HepG2 (cell line): ENCODE measurements at regions not wholly inside any gene's neighbourhood (a gene's known extent, or its start where the extent isn't known, plus 50 kb on each side); places are given as distances from the start of the nearest gene placed in this dataset.

Source experiments
- ATAC-seq: fragments of 200-7000 bp; cut with Tn5 transposase; 3 replicates; pipeline ENCODE4 v1.9.1; 2020; ENCODE audit warnings: mild to moderate bottlenecking, moderate library complexity
- BruUV-seq: library from RNA; stranded (reverse); fragments of 400-500 nt; replicated peaks from 2 replicates; lab custom pipeline; 2021; lab: Mats Ljungman, UMichigan
- CTCF ChIA-PET: fragments of 300-600 bp; formaldehyde crosslinking; extraction: SDS; loops from one replicate; lab custom pipeline; 2021; ENCODE audit warnings: low total read pairs, inconsistent platforms, low intra/inter-chr PET ratio; lab: Yijun Ruan, JAX
- POLR2A ChIA-PET: fragments of 350-600 bp; sonication (Branson Sonifier 250); formaldehyde crosslinking; loops from one replicate; lab custom pipeline; 2020; ENCODE audit warnings: antibody characterized with exemption, inconsistent platforms; lab: Yijun Ruan, JAX
- DNase-seq: peaks from one replicate; pipeline ENCODE4 v3.0.0-alpha.2; 2015; ENCODE audit warnings: low spot score
- FAIRE-seq: peaks from 3 replicates; lab custom pipeline; 2011; peaks lifted over from hg19 to GRCh38; lab: Jason Lieb, UNC
- H2AFZ ChIP-seq: one replicate; pipeline ENCODE4 v1.6.1; 2011; ENCODE audit warnings: low read length, inconsistent platforms
- H3K27ac ChIP-seq: fragments of 300-600 bp; 3 replicates; pipeline ENCODE4 v1.8.0; 2011; ENCODE audit warnings: mixed run types, mild to moderate bottlenecking, mixed read lengths, low read length, inconsistent platforms; ENCODE audit not compliant: insufficient read depth; ENCODE audit errors: extremely low read length
- H3K27me3 ChIP-seq, 2 experiments: fragments of 200-600 bp in 1 of 2; 2 replicates in 1 of 2; 3 replicates in 1 of 2; pipeline versions ENCODE4 v1.6.0 to v1.8.0; 2011; ENCODE audit warnings: low read length in 2 of 2, mild to moderate bottlenecking in 2 of 2, moderate library complexity in 2 of 2, inconsistent platforms in 1 of 2; ENCODE audit not compliant: insufficient read depth in 2 of 2, control insufficient read depth in 1 of 2
- H3K36me3 ChIP-seq, 2 experiments: fragments of 200-600 bp in 1 of 2; replicated peaks in 1 of 2; 2 replicates in 1 of 2; 3 replicates in 1 of 2; pipeline versions ENCODE4 v1.5.1 to v1.8.0; 2011; ENCODE audit warnings: low read length in 2 of 2, inconsistent platforms in 1 of 2; ENCODE audit not compliant: insufficient read depth in 2 of 2, control insufficient read depth in 1 of 2
- H3K4me1 ChIP-seq: 2 replicates; pipeline ENCODE4 v1.5.1; 2012; ENCODE audit warnings: low read length, inconsistent platforms; ENCODE audit not compliant: insufficient read depth
- H3K4me2 ChIP-seq: 2 replicates; pipeline ENCODE4 v1.6.0; 2011; ENCODE audit warnings: low read depth, low read length, inconsistent platforms
- H3K4me3 ChIP-seq, 3 experiments: fragments of 200-600 bp in 1 of 3; sonication (generic), shearing (Covaris generic) in 1 of 3; replicated peaks in 1 of 3; 2 replicates each; pipeline ENCODE4 v1.5.1; 2011 to 2016; ENCODE audit warnings: low read length in 3 of 3, inconsistent platforms in 2 of 3, low read depth in 2 of 3, mild to moderate bottlenecking in 2 of 3, control low read depth in 1 of 3, mixed read lengths in 1 of 3; ENCODE audit not compliant: insufficient read depth in 1 of 3
- H3K79me2 ChIP-seq: one replicate; pipeline ENCODE4 v1.6.1; 2011; ENCODE audit warnings: low read length, inconsistent platforms; ENCODE audit not compliant: insufficient read depth
- H3K9ac ChIP-seq: 2 replicates; pipeline ENCODE4 v1.6.0; 2011; ENCODE audit warnings: mild to moderate bottlenecking, low read depth, low read length, inconsistent platforms; ENCODE audit not compliant: insufficient read depth
- H3K9me3 ChIP-seq: 2 replicates; pipeline ENCODE4 v1.5.1; 2012; ENCODE audit warnings: mild to moderate bottlenecking, low read length
- H4K20me1 ChIP-seq: 2 replicates; pipeline ENCODE4 v1.6.0; 2011; ENCODE audit warnings: inconsistent platforms, mild to moderate bottlenecking, low read length, moderate library complexity; ENCODE audit not compliant: insufficient read depth
- CSRNP1 ChIP-seq: sonication (generic); formaldehyde crosslinking; IDR thresholded peaks from 2 replicates; pipeline ENCODE4 v1.8.1; 2023; ENCODE audit warnings: mild to moderate bottlenecking, missing genetic modification reagents
- KAT2B ChIP-seq: fragments of 150-350 bp; IDR thresholded peaks from 2 replicates; pipeline ENCODE4 v1.6.1; 2014; ENCODE audit warnings: low read depth, low read length, borderline replicate concordance
- LBX2 ChIP-seq: sonication (generic); formaldehyde crosslinking; IDR thresholded peaks from 2 replicates; pipeline ENCODE4 v1.5.0; 2020; ENCODE audit warnings: missing genetic modification reagents, mild to moderate bottlenecking, borderline replicate concordance
- MEF2D ChIP-seq: sonication (generic); formaldehyde crosslinking; IDR thresholded peaks from 2 replicates; pipeline ENCODE4 v1.5.1; 2020; ENCODE audit warnings: mild to moderate bottlenecking, missing genetic modification reagents
- MLX ChIP-seq: IDR thresholded peaks from 2 replicates; pipeline ENCODE4 v1.6.1; 2016
- MTF2 ChIP-seq: sonication (generic); formaldehyde crosslinking; IDR thresholded peaks from 2 replicates; pipeline ENCODE4 v1.5.0; 2020; ENCODE audit warnings: missing genetic modification reagents, borderline replicate concordance
- REST ChIP-seq, 2 experiments: IDR thresholded peaks; 2 replicates each; pipeline ENCODE4 v1.6.1; 2011 to 2012; ENCODE audit warnings: low read length in 2 of 2, borderline replicate concordance in 1 of 2, low read depth in 1 of 2, mild to moderate bottlenecking in 1 of 2, moderate library complexity in 1 of 2
- SOX6 ChIP-seq, 2 experiments: fragments of 450-650 bp in 1 of 2; sonication (generic) in 1 of 2; formaldehyde crosslinking in 1 of 2; IDR thresholded peaks; 2 replicates each; pipeline versions ENCODE4 v1.4.0 to v1.6.1; 2017 to 2020; ENCODE audit warnings: antibody characterized with exemption in 1 of 2, mild to moderate bottlenecking in 1 of 2, missing genetic modification reagents in 1 of 2
- SSRP1 ChIP-seq: IDR thresholded peaks from 2 replicates; pipeline ENCODE4 v1.6.1; 2016; ENCODE audit warnings: control low read depth
- U2AF2 ChIP-seq: fragments of 200-400 bp; formaldehyde crosslinking; IDR thresholded peaks from 2 replicates; pipeline ENCODE4 v1.6.1; 2017; ENCODE audit warnings: low read depth, mild to moderate bottlenecking, low read length
- ZMYM2 ChIP-seq: sonication (generic); formaldehyde crosslinking; IDR thresholded peaks from 2 replicates; pipeline ENCODE4 v1.8.0; 2022; ENCODE audit warnings: mild to moderate bottlenecking, missing genetic modification reagents
- ZNF230 ChIP-seq: sonication (generic); formaldehyde crosslinking; IDR thresholded peaks from 2 replicates; pipeline ENCODE4 v1.4.0; 2020; ENCODE audit warnings: mild to moderate bottlenecking, missing genetic modification reagents
- ZNF513 ChIP-seq: sonication (generic); formaldehyde crosslinking; conservative IDR thresholded peaks from 2 replicates; pipeline ENCODE4 v1.5.0; 2020; ENCODE audit warnings: missing genetic modification reagents
- ZNF530 ChIP-seq: sonication (generic); formaldehyde crosslinking; IDR thresholded peaks from 2 replicates; pipeline ENCODE4 v1.5.0; 2020; ENCODE audit warnings: low read depth, mild to moderate bottlenecking, missing genetic modification reagents
- ZNF749 ChIP-seq: sonication (generic); formaldehyde crosslinking; IDR thresholded peaks from 2 replicates; pipeline ENCODE4 v1.8.0; 2022; ENCODE audit warnings: mild to moderate bottlenecking, missing genetic modification reagents, moderate library complexity, borderline replicate concordance
- WGBS: methylation state at CpG from one replicate; pipeline ENCODE4 v1.1.6; 2017; ENCODE audit warnings: low lambda C conversion rate; 5-methylcytosine and 5-hydroxymethylcytosine counted together
- in situ Hi-C: cut with HindIII; loops from 2 replicates; pipeline ENCODE4 v1.10.0; 2017; ENCODE audit warnings: low pct_unique_long_range_greater_than_20kb; ENCODE audit not compliant: extremely low pct_ligation_motif_present
- intact Hi-C: fragments of 100-400 bp; cut with micrococcal nuclease; formaldehyde crosslinking; loops from one replicate; pipeline ENCODE4 v1.10.0; 2022; ENCODE audit not compliant: unreplicated experiment

- in situ Hi-C loops (no loop called here), intact Hi-C loops (no loop called here)
- no TSS peak for BruUV-seq
- ChIA-PET CTCF (no interaction called here), POLR2A (no interaction called here)
- Histone ChIP-seq H3K4me1 (peaks cover 7% of the 10 kb centered on the region; the same call in 1 of the 2 replicates), H3K27me3 (peaks cover 1 to 8% of the 10 kb centered on the region in 2 experiments; a peak in 2 of 5 replicates), H2AFZ (no peak overlapping the region), H3K79me2 (no peaks in the 10 kb centered on the region), H3K36me3 (no peaks in the 10 kb centered on the region), H3K4me3 (no peak overlapping the region), H3K4me2 (no peak overlapping the region), H3K9me3 (peaks cover 5% of the 10 kb centered on the region; the same call in 1 of the 2 replicates), H3K9ac (no peak overlapping the region), H3K27ac (no peak overlapping the region), H4K20me1 (no peaks in the 10 kb centered on the region)
- TF ChIP-seq ZNF530 (CRISPR knock-in tag) = no peak
- TF ChIP-seq KAT2B = no peak
- no peak for TF ChIP-seq ZNF513
- TF ChIP-seq MLX (CRISPR knock-in tag) = no peak
- TF ChIP-seq U2AF2 = no peak
- no peak for TF ChIP-seq MTF2 (CRISPR knock-in tag)
- TF ChIP-seq SSRP1 (CRISPR knock-in tag) = no peak
- TF ChIP-seq ZNF230 (CRISPR knock-in tag) = no peak
- TF ChIP-seq CSRNP1 (CRISPR knock-in tag) = no peak
- no peak for TF ChIP-seq LBX2
- TF ChIP-seq ZNF749 (CRISPR knock-in tag) = no peak
- TF ChIP-seq ZMYM2 (CRISPR knock-in tag) = no peak
- no peak for TF ChIP-seq REST (IDR thresholded peaks at IDR 0.05; ENCODE audit: borderline replicate concordance in 1 of 2, low read depth in 1 of 2, low read length in 2 of 2)
- TF ChIP-seq SOX6 (IDR thresholded peaks at IDR 0.05) = no peak
- TF ChIP-seq SOX6 (CRISPR knock-in tag; IDR thresholded peaks at IDR 0.05) = no peak
- no peak for TF ChIP-seq MEF2D
- WGBS = 13% methylated on average over 2 of the region's 2 CpGs
- DNase-seq (no peak), FAIRE-seq (no peak), ATAC-seq (no peak)
Measured at GRCh38 chr6:16989382-16989781, 112.5 kb upstream of the STMND1 start.
